ENCODE measurements at regions not wholly inside any gene's neighbourhood (a gene's known extent, or its start where the extent isn't known, plus 50 kb on each side); places are given as distances from the start of the nearest gene placed in this dataset.
"Not testable (repeated sequence)": the region's sequence is repeated elsewhere in the genome, so short reads cannot be mapped to it uniquely, and the experiment has no call there.

- H3K27me3 ChIP-seq, result no peaks in the 10 kb centered on the region
- TF ChIP-seq CTCF (IDR thresholded peaks at IDR 0.05) (no peak), POLR2A (IDR thresholded peaks at IDR 0.05) (no peak)
- H3K36me3 ChIP-seq, result no peaks in the 10 kb centered on the region
- no peak overlapping the region for H3K27ac ChIP-seq
- intact Hi-C loops (cut with DNase I), result no loop called here
- no peaks in the 10 kb centered on the region for H3K4me1 ChIP-seq
- no peak for DNase-seq
- no peak overlapping the region for H3K4me3 ChIP-seq (replicated peaks in 1 of 3)
- H3K9me3 ChIP-seq, result no peaks in the 10 kb centered on the region
Observed at GRCh38 chr5:121479337-121479736, 372.3 kb upstream of the FTMT start.

- Histone ChIP-seq H3K4me1 (no peaks in the 10 kb centered on the region), H3K27ac (no peak overlapping the region), H3K27me3 (no peaks in the 10 kb centered on the region), H3K4me3 (replicated peaks in 1 of 3) (no peak overlapping the region), H3K9me3 (no peaks in the 10 kb centered on the region), H3K36me3 (no peaks in the 10 kb centered on the region)
- no peak for DNase-seq
- TF ChIP-seq CTCF (IDR thresholded peaks at IDR 0.05), result no peak
- TF ChIP-seq POLR2A (IDR thresholded peaks at IDR 0.05), result no peak
- WGBS, 2 donors, result 73 to 78% methylated on average over 5 of the region's 5 CpGs
- intact Hi-C loops (cut with DNase I), result no loop called here
Observed at GRCh38 chr5:121485281-121485680, 366.4 kb upstream of the FTMT start.

GRCh38 chr5:121485999-121486398 is 365.7 kb upstream of the FTMT start:
- H3K36me3 ChIP-seq; H3K27ac ChIP-seq; H3K4me3 ChIP-seq (replicated peaks in 1 of 3); H3K4me1 ChIP-seq; DNase-seq; H3K9me3 ChIP-seq; intact Hi-C loops (cut with DNase I); H3K27me3 ChIP-seq: not testable (repeated sequence)
- WGBS, 2 donors, result 96 to 97% methylated on average over 2 of the region's 2 CpGs

GRCh38 chr5:121489972-121490371 is 361.7 kb upstream of the FTMT start:
- intact Hi-C loops (cut with DNase I), result no loop called here
- no peak overlapping the region for H3K4me3 ChIP-seq (replicated peaks in 1 of 3)
- no peaks in the 10 kb centered on the region for H3K27me3 ChIP-seq
- TF ChIP-seq POLR2A (IDR thresholded peaks at IDR 0.05), result no peak
- no peak for TF ChIP-seq CTCF (IDR thresholded peaks at IDR 0.05)
- no peaks in the 10 kb centered on the region for H3K36me3 ChIP-seq
- H3K4me1 ChIP-seq, result no peaks in the 10 kb centered on the region
- DNase-seq, result no peak
- H3K27ac ChIP-seq, result no peak overlapping the region
- H3K9me3 ChIP-seq, result no peaks in the 10 kb centered on the region

- H3K4me1 ChIP-seq, result peaks cover 5 to 8% of the 10 kb centered on the region in 2 donors
- DNase-seq, result no peak
- H3K36me3 ChIP-seq, result no peaks in the 10 kb centered on the region
- H3K9me3 ChIP-seq, result no peaks in the 10 kb centered on the region
- TF ChIP-seq POLR2A (IDR thresholded peaks at IDR 0.05) (no peak), CTCF (IDR thresholded peaks at IDR 0.05) (no peak)
- no peak overlapping the region for H3K4me3 ChIP-seq (replicated peaks in 1 of 3)
- H3K27me3 ChIP-seq, result no peaks in the 10 kb centered on the region
- 84 to 85% methylated on average over 1 of the region's 1 CpG for WGBS, 2 donors
- intact Hi-C loops (cut with DNase I), result no loop called here
- no peak overlapping the region for H3K27ac ChIP-seq
Observed at GRCh38 chr5:121497176-121497575, 354.5 kb upstream of the FTMT start.

GRCh38 chr5:121500310-121500709 is 351.4 kb upstream of the FTMT start:
- Histone ChIP-seq H3K4me1 (peaks cover 5 to 22% of the 10 kb centered on the region in 2 donors), H3K27ac (no peak overlapping the region), H3K4me3 (replicated peaks in 1 of 3) (no peak overlapping the region), H3K9me3 (no peaks in the 10 kb centered on the region), H3K36me3 (no peaks in the 10 kb centered on the region), H3K27me3 (no peaks in the 10 kb centered on the region)
- intact Hi-C loops (cut with DNase I), result no loop called here
- 59 to 66% methylated on average over 2 of the region's 2 CpGs for WGBS, 2 donors
- DNase-seq, result peak in 1 of 2 donors; percentile 6
- TF ChIP-seq CTCF (IDR thresholded peaks at IDR 0.05) (no peak), POLR2A (IDR thresholded peaks at IDR 0.05) (no peak)

Data from thyroid gland (tissue), 4 donors.